ENCODE measurements at regions not wholly inside any gene's neighbourhood (a gene's known extent, or its start where the extent isn't known, plus 50 kb on each side); places are given as distances from the start of the nearest gene placed in this dataset.

DNA sequence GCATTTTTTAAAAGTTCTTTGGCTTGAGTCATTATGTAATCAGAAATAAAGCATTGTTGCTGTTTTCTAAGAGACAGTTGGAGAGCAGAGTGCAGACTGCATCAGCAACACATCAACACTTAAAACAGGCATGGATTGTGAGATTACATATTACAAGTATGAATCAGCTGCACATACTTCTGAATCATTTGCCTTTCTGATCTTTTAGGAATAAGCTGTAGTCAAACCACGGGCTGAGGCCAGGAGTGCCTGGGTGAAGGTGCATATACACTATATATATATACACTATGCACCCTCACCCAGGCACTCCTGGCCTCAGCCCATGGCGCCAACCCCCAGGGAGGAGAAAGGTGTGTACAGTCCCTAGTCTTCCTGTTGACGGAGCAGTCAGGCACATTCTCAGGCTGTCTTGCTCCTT is 52.4 kb upstream of the DLX6 start:
- peaks cover 16% of the 10 kb centered on the region for H3K27me3 Mint-ChIP-seq (ENCODE audit: low read depth)
- intact Hi-C loops (cut with micrococcal nuclease): no loop called here
- no peaks in the 10 kb centered on the region for H3K9me3 Mint-ChIP-seq
- H3K36me3 Mint-ChIP-seq (ENCODE audit: low read depth): no peaks in the 10 kb centered on the region
- H3K27ac Mint-ChIP-seq: no peak overlapping the region
- DNase-seq (ENCODE audit: low spot score): no peak
- H3K4me3 Mint-ChIP-seq (ENCODE audit: low read depth): no peak overlapping the region
- H3K4me1 Mint-ChIP-seq (ENCODE audit: low read depth): no peaks in the 10 kb centered on the region

DNA sequence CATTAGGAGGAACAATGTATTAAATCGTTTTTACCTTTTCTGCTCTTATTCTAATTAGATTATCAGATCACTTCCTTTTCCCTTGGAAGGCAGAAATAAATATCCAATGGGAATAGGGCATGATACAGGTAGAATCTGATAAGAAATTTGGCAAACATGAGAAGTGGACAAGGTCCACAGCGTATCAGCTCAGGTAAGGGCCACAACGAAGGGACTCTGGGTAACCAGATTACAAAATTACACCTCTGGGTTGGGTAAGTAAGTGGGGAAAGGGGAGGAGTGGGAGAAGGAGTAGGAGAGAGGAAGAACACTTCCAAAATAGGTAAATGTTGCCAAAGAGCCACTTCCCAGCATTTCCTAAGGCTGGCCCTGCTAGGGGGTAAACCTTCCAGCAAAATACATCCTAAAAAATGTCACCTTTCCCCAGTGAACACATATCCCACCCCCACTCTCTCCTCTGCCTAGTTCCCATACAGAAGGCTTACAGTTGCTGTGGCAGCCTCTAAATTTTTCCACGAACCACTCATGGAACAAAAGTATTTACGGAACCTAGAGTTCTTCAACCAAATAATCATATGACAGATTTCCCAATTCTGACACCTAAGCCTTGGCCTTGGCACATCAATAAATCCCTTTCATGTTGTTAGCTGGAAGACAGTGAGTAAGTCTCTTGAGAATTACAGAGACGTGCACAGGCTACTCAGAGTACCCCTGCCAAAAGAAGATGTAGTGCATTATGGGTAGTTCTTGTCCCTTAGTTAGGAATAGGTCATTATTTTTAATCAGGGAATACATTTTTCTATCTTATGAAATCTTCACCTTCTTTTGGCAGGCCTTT is 51.5 kb upstream of the DLX6 start:
- Mint-ChIP-seq H3K4me3 (ENCODE audit: low read depth) (no peak overlapping the region), H3K36me3 (ENCODE audit: low read depth) (no peaks in the 10 kb centered on the region), H3K4me1 (ENCODE audit: low read depth) (no peaks in the 10 kb centered on the region)

More for the DNA sequence above, 51.5 kb upstream of the DLX6 start:
- intact Hi-C loops (cut with micrococcal nuclease): no loop called here
- DNase-seq (ENCODE audit: low spot score): no peak
- H3K27ac Mint-ChIP-seq: no peak overlapping the region
- H3K27me3 Mint-ChIP-seq (ENCODE audit: low read depth): peaks cover 16% of the 10 kb centered on the region
- H3K9me3 Mint-ChIP-seq: no peaks in the 10 kb centered on the region

Data from activated T-helper 2 cell treated with anti-CD3 and anti-CD28 coated beads, Interferon-gamma antibody, Interleukin-2, Interleukin-4, amounts not matched to agents 10 μg/mL and 5 μg/mL and 100 μg/mL, durations not matched to agents 14 hours and 24 hours and 36 hours (primary cell).